ENCODE measurements at regions not wholly inside any gene's neighbourhood (a gene's known extent, or its start where the extent isn't known, plus 50 kb on each side); places are given as distances from the start of the nearest gene placed in this dataset.

DNA sequence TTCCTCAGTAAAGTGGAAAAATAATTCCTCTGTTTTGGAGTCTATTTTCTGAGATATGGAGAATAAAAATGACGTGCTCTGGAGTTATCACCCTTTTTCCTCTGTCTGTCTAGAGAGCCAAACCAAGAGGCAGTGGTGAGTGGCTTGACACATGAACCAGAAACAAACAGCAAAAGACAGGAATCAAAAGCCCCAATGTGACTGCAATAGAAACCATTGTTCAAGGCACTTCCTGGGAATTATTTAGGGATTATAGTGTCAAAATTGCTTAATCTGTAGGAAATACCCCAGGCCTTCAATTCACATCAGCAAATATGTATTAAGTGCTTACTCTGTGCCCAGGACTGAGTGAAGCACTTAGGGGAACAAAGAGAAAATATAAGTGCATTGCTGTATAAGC is 560.4 kb upstream of the JAG1 start:
- TF ChIP-seq POLR2AphosphoS5 (IDR thresholded peaks at IDR 0.05; ENCODE audit: low read depth, low read length) (no peak), TAF1 (IDR thresholded peaks at IDR 0.05; ENCODE audit: borderline replicate concordance, insufficient read depth, low read length) (no peak)
- TF ChIP-seq, protein P1, sequence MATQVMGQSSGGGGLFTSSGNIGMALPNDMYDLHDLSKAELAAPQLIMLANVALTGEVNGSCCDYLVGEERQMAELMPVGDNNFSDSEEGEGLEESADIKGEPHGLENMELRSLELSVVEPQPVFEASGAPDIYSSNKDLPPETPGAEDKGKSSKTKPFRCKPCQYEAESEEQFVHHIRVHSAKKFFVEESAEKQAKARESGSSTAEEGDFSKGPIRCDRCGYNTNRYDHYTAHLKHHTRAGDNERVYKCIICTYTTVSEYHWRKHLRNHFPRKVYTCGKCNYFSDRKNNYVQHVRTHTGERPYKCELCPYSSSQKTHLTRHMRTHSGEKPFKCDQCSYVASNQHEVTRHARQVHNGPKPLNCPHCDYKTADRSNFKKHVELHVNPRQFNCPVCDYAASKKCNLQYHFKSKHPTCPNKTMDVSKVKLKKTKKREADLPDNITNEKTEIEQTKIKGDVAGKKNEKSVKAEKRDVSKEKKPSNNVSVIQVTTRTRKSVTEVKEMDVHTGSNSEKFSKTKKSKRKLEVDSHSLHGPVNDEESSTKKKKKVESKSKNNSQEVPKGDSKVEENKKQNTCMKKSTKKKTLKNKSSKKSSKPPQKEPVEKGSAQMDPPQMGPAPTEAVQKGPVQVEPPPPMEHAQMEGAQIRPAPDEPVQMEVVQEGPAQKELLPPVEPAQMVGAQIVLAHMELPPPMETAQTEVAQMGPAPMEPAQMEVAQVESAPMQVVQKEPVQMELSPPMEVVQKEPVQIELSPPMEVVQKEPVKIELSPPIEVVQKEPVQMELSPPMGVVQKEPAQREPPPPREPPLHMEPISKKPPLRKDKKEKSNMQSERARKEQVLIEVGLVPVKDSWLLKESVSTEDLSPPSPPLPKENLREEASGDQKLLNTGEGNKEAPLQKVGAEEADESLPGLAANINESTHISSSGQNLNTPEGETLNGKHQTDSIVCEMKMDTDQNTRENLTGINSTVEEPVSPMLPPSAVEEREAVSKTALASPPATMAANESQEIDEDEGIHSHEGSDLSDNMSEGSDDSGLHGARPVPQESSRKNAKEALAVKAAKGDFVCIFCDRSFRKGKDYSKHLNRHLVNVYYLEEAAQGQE (IDR thresholded peaks at IDR 0.05; ENCODE audit: insufficient read depth in 1 of 2, low read depth in 2 of 2, low read length in 2 of 2): no peak
